ENCODE measurements at regions not wholly inside any gene's neighbourhood (a gene's known extent, or its start where the extent isn't known, plus 50 kb on each side); places are given as distances from the start of the nearest gene placed in this dataset.

DNA sequence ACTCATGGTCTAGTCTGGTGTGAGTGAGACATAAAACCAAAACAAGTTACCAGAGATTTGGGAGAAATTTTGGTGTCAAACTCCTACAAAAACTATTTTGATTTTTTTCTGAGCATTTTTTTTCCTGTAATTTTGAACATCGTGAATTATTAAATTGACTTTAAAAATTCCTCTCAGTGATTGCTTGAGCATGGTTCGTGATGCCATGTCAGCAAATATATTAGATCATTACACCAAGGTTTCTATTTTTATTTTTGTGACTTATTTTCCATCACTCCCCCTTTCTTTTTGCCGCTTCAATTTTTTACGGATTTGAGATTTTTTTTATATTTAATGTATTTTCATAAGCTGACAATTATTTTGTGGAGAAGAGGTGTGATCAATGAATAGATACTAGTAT is 613.9 kb upstream of the LRATD1 start:
- Histone ChIP-seq H3K79me2 (ENCODE audit: control insufficient read depth, insufficient read depth, low read length) (no peaks in the 10 kb centered on the region), H3K27me3 (ENCODE audit: control insufficient read depth, insufficient read depth, low read length) (no peaks in the 10 kb centered on the region), H3K4me2 (ENCODE audit: extremely low read depth, insufficient read depth, low read length) (no peak overlapping the region), H2AFZ (ENCODE audit: low read length) (no peak overlapping the region), H3K4me3 (replicated peaks in 1 of 4; ENCODE audit: control extremely low read depth in 1 of 4, insufficient read depth in 1 of 4, low read depth in 3 of 4, low read length in 4 of 4) (no peak overlapping the region), H3K9me3 (ENCODE audit: control insufficient read depth, insufficient read depth, low read depth, low read length) (no peaks in the 10 kb centered on the region), H3K4me1 (ENCODE audit: control insufficient read depth, extremely low read depth, insufficient read depth, low read length) (no peaks in the 10 kb centered on the region), H3K27ac (ENCODE audit: insufficient read depth, low read length) (no peak overlapping the region), H3K36me3 (ENCODE audit: control insufficient read depth, insufficient read depth, low read length) (no peaks in the 10 kb centered on the region), H4K20me1 (ENCODE audit: control insufficient read depth, extremely low read depth, insufficient read depth, low read length) (no peaks in the 10 kb centered on the region), H3K9ac (ENCODE audit: insufficient read depth, low read length) (no peak overlapping the region)
- TF ChIP-seq, protein P1, sequence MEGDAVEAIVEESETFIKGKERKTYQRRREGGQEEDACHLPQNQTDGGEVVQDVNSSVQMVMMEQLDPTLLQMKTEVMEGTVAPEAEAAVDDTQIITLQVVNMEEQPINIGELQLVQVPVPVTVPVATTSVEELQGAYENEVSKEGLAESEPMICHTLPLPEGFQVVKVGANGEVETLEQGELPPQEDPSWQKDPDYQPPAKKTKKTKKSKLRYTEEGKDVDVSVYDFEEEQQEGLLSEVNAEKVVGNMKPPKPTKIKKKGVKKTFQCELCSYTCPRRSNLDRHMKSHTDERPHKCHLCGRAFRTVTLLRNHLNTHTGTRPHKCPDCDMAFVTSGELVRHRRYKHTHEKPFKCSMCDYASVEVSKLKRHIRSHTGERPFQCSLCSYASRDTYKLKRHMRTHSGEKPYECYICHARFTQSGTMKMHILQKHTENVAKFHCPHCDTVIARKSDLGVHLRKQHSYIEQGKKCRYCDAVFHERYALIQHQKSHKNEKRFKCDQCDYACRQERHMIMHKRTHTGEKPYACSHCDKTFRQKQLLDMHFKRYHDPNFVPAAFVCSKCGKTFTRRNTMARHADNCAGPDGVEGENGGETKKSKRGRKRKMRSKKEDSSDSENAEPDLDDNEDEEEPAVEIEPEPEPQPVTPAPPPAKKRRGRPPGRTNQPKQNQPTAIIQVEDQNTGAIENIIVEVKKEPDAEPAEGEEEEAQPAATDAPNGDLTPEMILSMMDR (conservative IDR thresholded peaks at IDR 0.05 in 1 of 2, IDR thresholded peaks at IDR 0.05 in 1 of 2; ENCODE audit: low read depth in 1 of 2, low read length in 2 of 2): no peak
- TF ChIP-seq EZH2 (IDR thresholded peaks at IDR 0.05; ENCODE audit: low read length, missing control alignments): no peak
- no peak for DNase-seq (ENCODE audit: low read depth in 2 of 2)

DNA sequence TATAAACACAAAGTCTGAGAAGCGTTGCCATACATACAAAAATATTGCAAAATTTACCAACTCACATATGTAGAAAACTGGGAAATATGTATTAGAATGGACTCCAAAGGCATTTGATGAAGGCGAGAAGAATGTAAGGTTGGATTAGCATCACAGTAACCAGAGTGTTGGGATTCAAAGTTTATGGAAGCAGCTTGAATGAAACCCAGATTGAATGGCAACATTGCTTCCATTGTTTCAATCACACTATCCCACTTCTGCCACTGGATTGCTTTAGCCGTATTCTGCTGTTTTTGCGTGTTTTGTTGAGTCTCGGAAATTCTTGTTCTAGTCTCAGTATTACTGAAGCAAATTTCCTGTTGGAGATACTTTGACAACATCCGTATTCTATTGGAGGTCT is 609.0 kb upstream of the LRATD1 start:
- no peak overlapping the region for H2AFZ ChIP-seq (ENCODE audit: low read length)

DNA sequence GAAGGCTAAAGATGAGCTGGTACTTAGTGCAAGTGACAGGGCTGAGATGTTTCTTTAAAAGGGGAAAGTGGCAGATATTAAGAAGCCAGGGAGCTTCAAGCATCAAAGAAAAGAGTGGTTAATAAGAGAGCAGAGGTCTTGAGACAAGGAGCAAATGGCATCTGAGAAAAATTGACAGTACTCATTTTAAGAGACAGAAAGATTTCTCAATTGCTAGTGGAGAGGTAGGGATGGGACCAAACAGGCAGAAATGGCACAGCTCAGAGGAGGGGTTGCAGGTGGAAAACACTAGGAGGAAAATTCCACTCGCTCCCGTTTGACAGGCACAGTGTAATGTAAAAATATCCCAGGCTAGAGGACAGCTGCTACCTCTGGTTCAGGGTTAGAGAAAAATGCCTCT is 593.4 kb upstream of the LRATD1 start:
- no peak for DNase-seq (ENCODE audit: low read depth in 2 of 2)
- H4K20me1 ChIP-seq (ENCODE audit: control insufficient read depth, extremely low read depth, insufficient read depth, low read length): no peaks in the 10 kb centered on the region
- no peaks in the 10 kb centered on the region for H3K4me1 ChIP-seq (ENCODE audit: control insufficient read depth, extremely low read depth, insufficient read depth, low read length)
- no peak overlapping the region for H3K27ac ChIP-seq (ENCODE audit: insufficient read depth, low read length)
- H3K4me3 ChIP-seq (replicated peaks in 1 of 4; ENCODE audit: control extremely low read depth in 1 of 4, insufficient read depth in 1 of 4, low read depth in 3 of 4, low read length in 4 of 4): no peak overlapping the region
- no peaks in the 10 kb centered on the region for H3K9me3 ChIP-seq (ENCODE audit: control insufficient read depth, insufficient read depth, low read depth, low read length)
- no peaks in the 10 kb centered on the region for H3K27me3 ChIP-seq (ENCODE audit: control insufficient read depth, insufficient read depth, low read length)
- no peak overlapping the region for H3K4me2 ChIP-seq (ENCODE audit: extremely low read depth, insufficient read depth, low read length)
- no peaks in the 10 kb centered on the region for H3K79me2 ChIP-seq (ENCODE audit: control insufficient read depth, insufficient read depth, low read length)
- H3K9ac ChIP-seq (ENCODE audit: insufficient read depth, low read length): no peak overlapping the region
- no peaks in the 10 kb centered on the region for H3K36me3 ChIP-seq (ENCODE audit: control insufficient read depth, insufficient read depth, low read length)
- no peak overlapping the region for H2AFZ ChIP-seq (ENCODE audit: low read length)
- TF ChIP-seq, protein P1 (conservative IDR thresholded peaks at IDR 0.05 in 1 of 2, IDR thresholded peaks at IDR 0.05 in 1 of 2; ENCODE audit: low read depth in 1 of 2, low read length in 2 of 2): no peak
- TF ChIP-seq EZH2 (IDR thresholded peaks at IDR 0.05; ENCODE audit: low read length, missing control alignments): no peak

More for the DNA sequence above, 609.0 kb upstream of the LRATD1 start:
- Histone ChIP-seq H3K4me1 (ENCODE audit: control insufficient read depth, extremely low read depth, insufficient read depth, low read length) (no peaks in the 10 kb centered on the region), H3K27ac (ENCODE audit: insufficient read depth, low read length) (no peak overlapping the region), H3K9ac (ENCODE audit: insufficient read depth, low read length) (no peak overlapping the region), H3K4me2 (ENCODE audit: extremely low read depth, insufficient read depth, low read length) (no peak overlapping the region), H3K79me2 (ENCODE audit: control insufficient read depth, insufficient read depth, low read length) (no peaks in the 10 kb centered on the region), H3K27me3 (ENCODE audit: control insufficient read depth, insufficient read depth, low read length) (no peaks in the 10 kb centered on the region), H3K4me3 (replicated peaks in 1 of 4; ENCODE audit: control extremely low read depth in 1 of 4, insufficient read depth in 1 of 4, low read depth in 3 of 4, low read length in 4 of 4) (no peak overlapping the region), H3K36me3 (ENCODE audit: control insufficient read depth, insufficient read depth, low read length) (no peaks in the 10 kb centered on the region), H4K20me1 (ENCODE audit: control insufficient read depth, extremely low read depth, insufficient read depth, low read length) (no peaks in the 10 kb centered on the region), H3K9me3 (ENCODE audit: control insufficient read depth, insufficient read depth, low read depth, low read length) (no peaks in the 10 kb centered on the region)
- TF ChIP-seq EZH2 (IDR thresholded peaks at IDR 0.05; ENCODE audit: low read length, missing control alignments): no peak
- TF ChIP-seq, protein P1 (conservative IDR thresholded peaks at IDR 0.05 in 1 of 2, IDR thresholded peaks at IDR 0.05 in 1 of 2; ENCODE audit: low read depth in 1 of 2, low read length in 2 of 2): no peak
- DNase-seq (ENCODE audit: low read depth in 2 of 2): no peak
